Thoracic aorta (tissue), 2 donors: ENCODE measurements at regions not wholly inside any gene's neighbourhood (a gene's known extent, or its start where the extent isn't known, plus 50 kb on each side); places are given as distances from the start of the nearest gene placed in this dataset.

ENCODE experiments used
- ATAC-seq: fragments of 150-250 bp; one replicate; pipeline ENCODE4 v1.8.0; 2017; ENCODE audit warnings: low read depth; ENCODE audit not compliant: insufficient number of reproducible peaks, low FRiP score
- DNase-seq: peaks from one replicate; pipeline ENCODE4 v3.0.0-alpha.2; 2020; ENCODE audit warnings: low spot score
- H3K27ac ChIP-seq, 2 donors: fragments of 200-600 bp; sonication (generic); 1 replicate in 1 of 2; 2 replicates in 1 of 2; pipeline ENCODE4 v1.5.1; 2016; ENCODE audit warnings: mild to moderate bottlenecking in 2 of 2, moderate library complexity in 2 of 2
- H3K27me3 ChIP-seq: fragments of 200-600 bp; sonication (generic); replicated peaks from 2 replicates; pipeline ENCODE4 v1.6.0; 2016; ENCODE audit warnings: mild to moderate bottlenecking; ENCODE audit not compliant: insufficient read depth
- H3K36me3 ChIP-seq: fragments of 200-600 bp; sonication (generic); one replicate; pipeline ENCODE4 v1.5.1; 2016
- H3K4me1 ChIP-seq, 2 donors: fragments of 200-600 bp; sonication (generic); 1 replicate in 1 of 2; 2 replicates in 1 of 2; pipeline versions ENCODE4 v1.5.1 to v1.6.0; 2016; ENCODE audit warnings: low read depth in 2 of 2, mild to moderate bottlenecking in 1 of 2; ENCODE audit not compliant: control insufficient read depth in 1 of 2
- H3K4me3 ChIP-seq: fragments of 200-600 bp; sonication (generic); 2 replicates; pipeline ENCODE4 v1.5.1; 2016; ENCODE audit warnings: mild to moderate bottlenecking
- H3K9me3 ChIP-seq: fragments of 200-600 bp; sonication (generic); 2 replicates; pipeline ENCODE4 v1.5.1; 2016
- CTCF ChIP-seq: fragments of 200-600 bp; sonication (generic); IDR thresholded peaks from one replicate; pipeline ENCODE4 v1.5.1; 2019; ENCODE audit warnings: antibody characterized with exemption

GRCh38 chr4:85243857-85244256 is 231.1 kb upstream of the ARHGAP24 start:
- ATAC-seq = no peak
- no peak for DNase-seq
- Histone ChIP-seq H3K27ac (no peak overlapping the region), H3K36me3 (no peaks in the 10 kb centered on the region), H3K9me3 (no peaks in the 10 kb centered on the region), H3K27me3 (no peaks in the 10 kb centered on the region), H3K4me3 (no peak overlapping the region), H3K4me1 (no peaks in the 10 kb centered on the region)
- TF ChIP-seq CTCF = no peak

- Histone ChIP-seq H3K27ac (no peak overlapping the region), H3K4me3 (no peak overlapping the region), H3K27me3 (no peaks in the 10 kb centered on the region), H3K9me3 (no peaks in the 10 kb centered on the region), H3K36me3 (no peaks in the 10 kb centered on the region), H3K4me1 (no peaks in the 10 kb centered on the region)
- ATAC-seq (no peak), DNase-seq (no peak)
- no peak for TF ChIP-seq CTCF
Observed at GRCh38 chr4:85244638-85245037, 230.3 kb upstream of the ARHGAP24 start.

- no peak for DNase-seq
- Histone ChIP-seq H3K4me1 (no peaks in the 10 kb centered on the region), H3K27ac (no peak overlapping the region), H3K9me3 (no peaks in the 10 kb centered on the region), H3K27me3 (no peaks in the 10 kb centered on the region), H3K4me3 (no peak overlapping the region), H3K36me3 (no peaks in the 10 kb centered on the region)
- TF ChIP-seq CTCF = no peak
- ATAC-seq = no peak
Observed at GRCh38 chr4:85246055-85246454, 228.9 kb upstream of the ARHGAP24 start.

GRCh38 chr4:85250852-85251251 is 224.1 kb upstream of the ARHGAP24 start:
- Histone ChIP-seq H3K27me3 (no peaks in the 10 kb centered on the region), H3K4me3 (no peak overlapping the region), H3K27ac (no peak overlapping the region), H3K36me3 (no peaks in the 10 kb centered on the region), H3K9me3 (peaks cover 8% of the 10 kb centered on the region), H3K4me1 (no peaks in the 10 kb centered on the region)
- DNase-seq = no peak
- no peak for TF ChIP-seq CTCF
- no peak for ATAC-seq

- Histone ChIP-seq H3K9me3 (peaks cover 8% of the 10 kb centered on the region), H3K4me3 (no peak overlapping the region), H3K27me3 (no peaks in the 10 kb centered on the region), H3K4me1 (no peaks in the 10 kb centered on the region), H3K36me3 (no peaks in the 10 kb centered on the region), H3K27ac (no peak overlapping the region)
- TF ChIP-seq CTCF = no peak
- ATAC-seq (no peak), DNase-seq (no peak)
Observed at GRCh38 chr4:85257817-85258370, 217.1 kb upstream of the ARHGAP24 start.
